ENCODE measurements at regions not wholly inside any gene's neighbourhood (a gene's known extent, or its start where the extent isn't known, plus 50 kb on each side); places are given as distances from the start of the nearest gene placed in this dataset.

- ATAC-seq, result no peak
Measured at GRCh38 chr2:129888461-129888860, 91.0 kb upstream of the RAB6C start.

GRCh38 chr2:129888896-129889295 lies 90.6 kb upstream of the RAB6C start:
- H2AFZ ChIP-seq (ENCODE audit: low read length), result no peak overlapping the region
- no peaks in the 10 kb centered on the region for H4K20me1 ChIP-seq (ENCODE audit: insufficient read depth, low read length)
- no peak overlapping the region for H3K27ac ChIP-seq (ENCODE audit: extremely low read length, insufficient read depth, low read length)
- in situ Hi-C loops (cut with HindIII; ENCODE audit: extremely low pct_ligation_motif_present, low pct_unique_long_range_greater_than_20kb), result no loop called here
- FAIRE-seq (no peak), DNase-seq (ENCODE audit: low spot score) (no peak), ATAC-seq (no peak)
- no peak overlapping the region for H3K4me2 ChIP-seq (ENCODE audit: low read depth, low read length)
- ChIA-PET CTCF (ENCODE audit: low intra/inter-chr PET ratio, low total read pairs) (no interaction called here), POLR2A (no interaction called here)
- H3K9ac ChIP-seq (ENCODE audit: insufficient read depth, low read depth, low read length), result no peak overlapping the region
- peaks cover 3 to 38% of the 10 kb centered on the region in 2 experiments; a peak in 3 of 5 replicates for H3K27me3 ChIP-seq (ENCODE audit: control insufficient read depth in 1 of 2, insufficient read depth in 2 of 2, low read length in 2 of 2)
- no peaks in the 10 kb centered on the region for H3K9me3 ChIP-seq (ENCODE audit: low read length)
- no peaks in the 10 kb centered on the region for H3K36me3 ChIP-seq (replicated peaks in 1 of 2; ENCODE audit: control insufficient read depth in 1 of 2, insufficient read depth in 2 of 2, low read length in 2 of 2)
- H3K4me1 ChIP-seq (ENCODE audit: insufficient read depth, low read length), result no peaks in the 10 kb centered on the region
- H3K4me3 ChIP-seq (replicated peaks in 1 of 3; ENCODE audit: insufficient read depth in 1 of 3, low read depth in 2 of 3, low read length in 3 of 3), result no peak overlapping the region
- no peaks in the 10 kb centered on the region for H3K79me2 ChIP-seq (ENCODE audit: insufficient read depth, low read length)
- no peak for TF ChIP-seq SRF (IDR thresholded peaks at IDR 0.05; ENCODE audit: low read depth, low read length)
- no peak for TF ChIP-seq ZMYM2 (CRISPR knock-in tag; IDR thresholded peaks at IDR 0.05)
- TF ChIP-seq ZNF451 (CRISPR knock-in tag; IDR thresholded peaks at IDR 0.05), result no peak
- no peak for TF ChIP-seq RCOR2 (CRISPR knock-in tag; IDR thresholded peaks at IDR 0.05)
- TF ChIP-seq XRCC5 (optimal IDR thresholded peaks at IDR 0.05; ENCODE audit: low read length), result no peak
- no peak for TF ChIP-seq GRHL1 (CRISPR knock-in tag; conservative IDR thresholded peaks at IDR 0.05)
- no peak for TF ChIP-seq SKI (IDR thresholded peaks at IDR 0.05; ENCODE audit: partially characterized antibody)
- no peak for TF ChIP-seq CHD2 (IDR thresholded peaks at IDR 0.05; ENCODE audit: low read depth, low read length)
- no TSS peak for BruUV-seq (replicated peaks)
- intact Hi-C loops (cut with micrococcal nuclease; ENCODE audit: unreplicated experiment), result no loop called here
- WGBS (ENCODE audit: low lambda C conversion rate), result 0% methylated on average over 2 of the region's 2 CpGs

More at GRCh38 chr2:129888461-129888860, 91.0 kb upstream of the RAB6C start:
- in situ Hi-C loops (cut with HindIII; ENCODE audit: extremely low pct_ligation_motif_present, low pct_unique_long_range_greater_than_20kb), result no loop called here
- Histone ChIP-seq H3K36me3 (replicated peaks in 1 of 2; ENCODE audit: control insufficient read depth in 1 of 2, insufficient read depth in 2 of 2, low read length in 2 of 2) (no peaks in the 10 kb centered on the region), H3K9ac (ENCODE audit: insufficient read depth, low read depth, low read length) (no peak overlapping the region), H3K4me1 (ENCODE audit: insufficient read depth, low read length) (no peaks in the 10 kb centered on the region), H2AFZ (ENCODE audit: low read length) (no peak overlapping the region), H3K79me2 (ENCODE audit: insufficient read depth, low read length) (no peaks in the 10 kb centered on the region), H3K9me3 (ENCODE audit: low read length) (no peaks in the 10 kb centered on the region), H3K4me3 (replicated peaks in 1 of 3; ENCODE audit: insufficient read depth in 1 of 3, low read depth in 2 of 3, low read length in 3 of 3) (no peak overlapping the region), H3K4me2 (ENCODE audit: low read depth, low read length) (no peak overlapping the region), H4K20me1 (ENCODE audit: insufficient read depth, low read length) (no peaks in the 10 kb centered on the region), H3K27me3 (ENCODE audit: control insufficient read depth in 1 of 2, insufficient read depth in 2 of 2, low read length in 2 of 2) (peaks cover under 1 to 37% of the 10 kb centered on the region in 2 experiments; a peak in 3 of 5 replicates), H3K27ac (ENCODE audit: extremely low read length, insufficient read depth, low read length) (no peak overlapping the region)
- ChIA-PET POLR2A (no interaction called here), CTCF (ENCODE audit: low intra/inter-chr PET ratio, low total read pairs) (no interaction called here)
- DNase-seq (ENCODE audit: low spot score) (no peak), FAIRE-seq (no peak)
- BruUV-seq (replicated peaks), result no TSS peak
- 0% methylated on average over 3 of the region's 4 CpGs for WGBS (ENCODE audit: low lambda C conversion rate)
- TF ChIP-seq ZNF12 (CRISPR knock-in tag; IDR thresholded peaks at IDR 0.05) (no peak), ZNF570 (CRISPR knock-in tag; IDR thresholded peaks at IDR 0.05; ENCODE audit: borderline replicate concordance) (no peak), CHD4 (IDR thresholded peaks at IDR 0.05; ENCODE audit: borderline replicate concordance, low read length) (no peak), CENPX (CRISPR knock-in tag; IDR thresholded peaks at IDR 0.05) (no peak), ARID2 (CRISPR knock-in tag; IDR thresholded peaks at IDR 0.05; ENCODE audit: borderline replicate concordance) (no peak), SAFB2 (CRISPR knock-in tag; IDR thresholded peaks at IDR 0.05; ENCODE audit: borderline replicate concordance, low read depth) (no peak), ATRX (CRISPR knock-in tag; IDR thresholded peaks at IDR 0.05; ENCODE audit: borderline replicate concordance) (no peak), ZNF550 (CRISPR knock-in tag; IDR thresholded peaks at IDR 0.05; ENCODE audit: borderline replicate concordance) (no peak), ZBTB3 (CRISPR knock-in tag; IDR thresholded peaks at IDR 0.05; ENCODE audit: borderline replicate concordance, low read depth) (no peak), FOXK2 (IDR thresholded peaks at IDR 0.05) (no peak)
- intact Hi-C loops (cut with micrococcal nuclease; ENCODE audit: unreplicated experiment), result no loop called here
